Natural killer cell treated with Interleukin-12 subunit alpha and Interleukin-12 subunit beta and Interleukin-15 and Interleukin-18, amount 100 ng/mL, for 72 hours (primary cell): ENCODE measurements at regions not wholly inside any gene's neighbourhood (a gene's known extent, or its start where the extent isn't known, plus 50 kb on each side); places are given as distances from the start of the nearest gene placed in this dataset.
"Not testable (repeated sequence)": the region's sequence is repeated elsewhere in the genome, so short reads cannot be mapped to it uniquely, and the experiment has no call there.

Experiments used
- ATAC-seq, 2 donors: fragments of 150-1000 bp; cut with Tn5 transposase in 1 of 2; sonication (Bioruptor Pico), chemical (Tn5 transposase) in 1 of 2; 2 replicates each; pipeline ENCODE4 v1.10.0; 2021
- DNase-seq: peaks from one replicate; pipeline ENCODE4 v3.0.0; 2022; ENCODE audit warnings: low spot score
- H3K27ac Mint-ChIP-seq, 2 donors: 1 replicate in 1 of 2; 2 replicates in 1 of 2; pipeline ENCODE4 v1.8.0; 2022; ENCODE audit warnings: mixed read lengths in 2 of 2, mild to moderate bottlenecking in 1 of 2, moderate library complexity in 1 of 2
- H3K27me3 Mint-ChIP-seq, 2 donors: 1 replicate in 1 of 2; 2 replicates in 1 of 2; pipeline ENCODE4 v1.8.0; 2022; ENCODE audit warnings: mixed read lengths in 2 of 2
- H3K36me3 Mint-ChIP-seq: one replicate; pipeline ENCODE4 v1.8.0; 2022; ENCODE audit warnings: mixed read lengths
- H3K4me1 Mint-ChIP-seq, 2 donors: 1 replicate in 1 of 2; 2 replicates in 1 of 2; pipeline ENCODE4 v1.8.0; 2022; ENCODE audit warnings: low read depth in 2 of 2, mixed read lengths in 2 of 2, mild to moderate bottlenecking in 1 of 2
- H3K4me3 Mint-ChIP-seq: one replicate; pipeline ENCODE4 v1.8.0; 2022; ENCODE audit warnings: mixed read lengths
- H3K9me3 Mint-ChIP-seq: 2 replicates; pipeline ENCODE4 v1.8.0; 2022; ENCODE audit warnings: mixed read lengths

GRCh38 chr9:84054341-84055010 is 73.9 kb downstream of the RMI1 start:
- peaks cover 0 to 10% of the 10 kb centered on the region in 2 donors for H3K4me1 Mint-ChIP-seq
- no peak for DNase-seq
- no peaks in the 10 kb centered on the region for H3K36me3 Mint-ChIP-seq
- peaks cover 16 to 29% of the 10 kb centered on the region in 2 donors for H3K27me3 Mint-ChIP-seq
- no peaks in the 10 kb centered on the region for H3K9me3 Mint-ChIP-seq
- H3K27ac Mint-ChIP-seq = no peak overlapping the region
- H3K4me3 Mint-ChIP-seq = no peak overlapping the region
- no peak for ATAC-seq

- H3K4me1 Mint-ChIP-seq = peaks cover 0 to 5% of the 10 kb centered on the region in 2 donors
These were observed 77.1 kb downstream of the RMI1 start for GRCh38 chr9:84057662-84058061.

GRCh38 chr9:84059936-84060335 is 79.3 kb downstream of the RMI1 start:
- DNase-seq = no peak
- no peak overlapping the region for H3K27ac Mint-ChIP-seq
- no peak for ATAC-seq
- H3K4me3 Mint-ChIP-seq = no peak overlapping the region
- H3K9me3 Mint-ChIP-seq = no peaks in the 10 kb centered on the region
- peaks cover 14 to 19% of the 10 kb centered on the region in 2 donors for H3K27me3 Mint-ChIP-seq
- H3K36me3 Mint-ChIP-seq = no peaks in the 10 kb centered on the region
- H3K4me1 Mint-ChIP-seq = no peaks in the 10 kb centered on the region

More at GRCh38 chr9:84057662-84058061, 77.1 kb downstream of the RMI1 start:
- Mint-ChIP-seq H3K9me3 (no peaks in the 10 kb centered on the region), H3K27me3 (peaks cover 19 to 31% of the 10 kb centered on the region in 2 donors), H3K4me3 (no peak overlapping the region), H3K27ac (no peak overlapping the region), H3K36me3 (no peaks in the 10 kb centered on the region)
- ATAC-seq (no peak), DNase-seq (no peak)

- ATAC-seq (no peak), DNase-seq (no peak)
- H3K27ac Mint-ChIP-seq = no peak overlapping the region
- H3K27me3 Mint-ChIP-seq = peaks cover 13 to 19% of the 10 kb centered on the region in 2 donors
- H3K36me3 Mint-ChIP-seq = no peaks in the 10 kb centered on the region
- no peak overlapping the region for H3K4me3 Mint-ChIP-seq
- H3K4me1 Mint-ChIP-seq = no peaks in the 10 kb centered on the region
- no peaks in the 10 kb centered on the region for H3K9me3 Mint-ChIP-seq
These were observed 81.1 kb downstream of the RMI1 start for GRCh38 chr9:84061613-84062193.

GRCh38 chr9:84062538-84062937 is 81.9 kb downstream of the RMI1 start:
- H3K4me1 Mint-ChIP-seq = no peaks in the 10 kb centered on the region
- no peak overlapping the region for H3K4me3 Mint-ChIP-seq
- no peak overlapping the region for H3K27ac Mint-ChIP-seq
- peaks cover 10 to 19% of the 10 kb centered on the region in 2 donors for H3K27me3 Mint-ChIP-seq
- no peaks in the 10 kb centered on the region for H3K9me3 Mint-ChIP-seq
- no peaks in the 10 kb centered on the region for H3K36me3 Mint-ChIP-seq
- DNase-seq (no peak), ATAC-seq (no peak)

- ATAC-seq (no peak), DNase-seq (no peak)
- Mint-ChIP-seq H3K4me1 (no peaks in the 10 kb centered on the region), H3K4me3 (no peak overlapping the region), H3K9me3 (no peaks in the 10 kb centered on the region), H3K36me3 (no peaks in the 10 kb centered on the region), H3K27ac (no peak overlapping the region), H3K27me3 (no peaks in the 10 kb centered on the region)
These were observed 87.2 kb downstream of the RMI1 start for GRCh38 chr9:84067821-84068220.

- Mint-ChIP-seq H3K36me3 (no peaks in the 10 kb centered on the region), H3K9me3 (no peaks in the 10 kb centered on the region), H3K27me3 (no peaks in the 10 kb centered on the region), H3K27ac (no peak overlapping the region), H3K4me3 (no peak overlapping the region), H3K4me1 (no peaks in the 10 kb centered on the region)
- ATAC-seq (no peak), DNase-seq (no peak)
These were observed 88.3 kb downstream of the RMI1 start for GRCh38 chr9:84068872-84069271.

GRCh38 chr9:84070590-84070989 is 90.0 kb downstream of the RMI1 start:
- Mint-ChIP-seq H3K4me3 (no peak overlapping the region), H3K36me3 (no peaks in the 10 kb centered on the region), H3K27ac (no peak overlapping the region), H3K4me1 (no peaks in the 10 kb centered on the region), H3K27me3 (peaks cover 2 to 12% of the 10 kb centered on the region in 2 donors), H3K9me3 (no peaks in the 10 kb centered on the region)
- no peak for ATAC-seq
- no peak for DNase-seq

GRCh38 chr9:84072621-84073180 is 92.1 kb downstream of the RMI1 start:
- DNase-seq = no peak
- no peak for ATAC-seq
- peaks cover 3 to 15% of the 10 kb centered on the region in 2 donors for H3K27me3 Mint-ChIP-seq
- no peak overlapping the region for H3K4me3 Mint-ChIP-seq
- H3K9me3 Mint-ChIP-seq = no peaks in the 10 kb centered on the region
- H3K36me3 Mint-ChIP-seq = peaks cover 1% of the 10 kb centered on the region
- no peak overlapping the region for H3K27ac Mint-ChIP-seq
- no peaks in the 10 kb centered on the region for H3K4me1 Mint-ChIP-seq

- peaks cover 6 to 21% of the 10 kb centered on the region in 2 donors for H3K27me3 Mint-ChIP-seq
- H3K27ac Mint-ChIP-seq = no peak overlapping the region
- H3K4me3 Mint-ChIP-seq = no peak overlapping the region
- H3K36me3 Mint-ChIP-seq = peaks cover 4% of the 10 kb centered on the region
- peaks cover 2% of the 10 kb centered on the region for H3K9me3 Mint-ChIP-seq
- H3K4me1 Mint-ChIP-seq = no peaks in the 10 kb centered on the region
- ATAC-seq = no peak
- no peak for DNase-seq
These were observed 94.4 kb downstream of the RMI1 start for GRCh38 chr9:84075004-84075403.

GRCh38 chr9:84076384-84076783 is 95.8 kb downstream of the RMI1 start:
- Mint-ChIP-seq H3K36me3 (peaks cover 4% of the 10 kb centered on the region), H3K4me3 (no peak overlapping the region), H3K9me3 (peaks cover 2% of the 10 kb centered on the region), H3K27ac (no peak overlapping the region), H3K27me3 (peaks cover 6 to 29% of the 10 kb centered on the region in 2 donors), H3K4me1 (no peaks in the 10 kb centered on the region)
- DNase-seq = no peak
- ATAC-seq = no peak

GRCh38 chr9:84077816-84078215 is 97.2 kb downstream of the RMI1 start:
- not testable (repeated sequence) for H3K9me3 Mint-ChIP-seq, ATAC-seq, H3K27ac Mint-ChIP-seq, H3K36me3 Mint-ChIP-seq, H3K4me3 Mint-ChIP-seq, H3K4me1 Mint-ChIP-seq, DNase-seq
- H3K27me3 Mint-ChIP-seq = peaks cover 10 to 38% of the 10 kb centered on the region in 2 donors

GRCh38 chr9:84079994-84080393 is 99.4 kb downstream of the RMI1 start:
- H3K27me3 Mint-ChIP-seq = peaks cover 12 to 31% of the 10 kb centered on the region in 2 donors
- H3K4me3 Mint-ChIP-seq = no peak overlapping the region
- H3K36me3 Mint-ChIP-seq = peaks cover 4% of the 10 kb centered on the region
- no peak for ATAC-seq
- no peak overlapping the region for H3K27ac Mint-ChIP-seq
- no peaks in the 10 kb centered on the region for H3K4me1 Mint-ChIP-seq
- DNase-seq = no peak
- H3K9me3 Mint-ChIP-seq = peaks cover 2% of the 10 kb centered on the region

GRCh38 chr9:84101964-84102632 is 121.5 kb downstream of the RMI1 start:
- ATAC-seq = no peak
- no peak overlapping the region for H3K27ac Mint-ChIP-seq
- H3K4me3 Mint-ChIP-seq = no peak overlapping the region
- peaks cover 0 to 4% of the 10 kb centered on the region in 2 donors for H3K4me1 Mint-ChIP-seq
- H3K27me3 Mint-ChIP-seq = peaks cover 24 to 29% of the 10 kb centered on the region in 2 donors
- no peaks in the 10 kb centered on the region for H3K36me3 Mint-ChIP-seq
- H3K9me3 Mint-ChIP-seq = no peaks in the 10 kb centered on the region
- no peak for DNase-seq
